IPS-NIHi7 (cell line): ENCODE measurements at regions not wholly inside any gene's neighbourhood (a gene's known extent, or its start where the extent isn't known, plus 50 kb on each side); places are given as distances from the start of the nearest gene placed in this dataset.

Experiments
- DNase-seq: peaks from one replicate; pipeline ENCODE4 v3.0.0; 2012; ENCODE audit warnings: mixed read lengths; ENCODE audit errors: extremely low spot score

- DNase-seq, result no peak
Observed at GRCh38 chr20:60430516-60431001, 472.3 kb downstream of the CDH26 start.

GRCh38 chr20:60431349-60431748 lies 473.1 kb downstream of the CDH26 start:
- DNase-seq, result no peak

GRCh38 chr20:60437418-60437817 lies 479.2 kb downstream of the CDH26 start:
- DNase-seq, result no peak

GRCh38 chr20:60446267-60447111 lies 488.3 kb downstream of the CDH26 start:
- no peak for DNase-seq

- DNase-seq, result no peak
Observed at GRCh38 chr20:60447703-60448102, 489.5 kb downstream of the CDH26 start.

- peak; percentile 77 for DNase-seq
Observed at GRCh38 chr20:60453388-60454246, 495.4 kb downstream of the CDH26 start.

- DNase-seq, result no peak
Observed at GRCh38 chr20:60454491-60454890, 496.3 kb downstream of the CDH26 start.

- DNase-seq, result no peak
Observed at GRCh38 chr20:60455272-60455671, 497.0 kb downstream of the CDH26 start.

- no peak for DNase-seq
Observed at GRCh38 chr20:60459212-60459611, 501.0 kb downstream of the CDH26 start.

- no peak for DNase-seq
Observed at GRCh38 chr20:60461993-60462392, 503.8 kb downstream of the CDH26 start.

GRCh38 chr20:60463798-60464197 lies 505.6 kb downstream of the CDH26 start:
- no peak for DNase-seq

- no peak for DNase-seq
Observed at GRCh38 chr20:60465439-60465838, 507.2 kb downstream of the CDH26 start.

GRCh38 chr20:60465993-60466686 lies 507.9 kb downstream of the CDH26 start:
- DNase-seq, result no peak

- DNase-seq, result no peak
Observed at GRCh38 chr20:60466687-60467022, 508.4 kb downstream of the CDH26 start.

GRCh38 chr20:60467078-60467477 lies 508.9 kb downstream of the CDH26 start:
- no peak for DNase-seq

- no peak for DNase-seq
Observed at GRCh38 chr20:60467771-60468170, 509.5 kb downstream of the CDH26 start.

- no peak for DNase-seq
Observed at GRCh38 chr20:60469829-60470228, 511.6 kb downstream of the CDH26 start.

GRCh38 chr20:60470366-60470765 lies 512.1 kb downstream of the CDH26 start:
- no peak for DNase-seq

GRCh38 chr20:60473211-60473610 lies 515.0 kb downstream of the CDH26 start:
- DNase-seq, result no peak

GRCh38 chr20:60474385-60474910 lies 516.2 kb downstream of the CDH26 start:
- no peak for DNase-seq

- DNase-seq, result no peak
Observed at GRCh38 chr20:60476045-60476444, 517.8 kb downstream of the CDH26 start.

- no peak for DNase-seq
Observed at GRCh38 chr20:60477958-60478357, 519.7 kb downstream of the CDH26 start.
